HG03439 (cell line): ENCODE measurements at regions not wholly inside any gene's neighbourhood (a gene's known extent, or its start where the extent isn't known, plus 50 kb on each side); places are given as distances from the start of the nearest gene placed in this dataset.

Experiments used
- ATAC-seq: cut with Tn5 transposase; IDR thresholded peaks from one replicate; pipeline ENCODE4 v1.9.1; 2021; ENCODE audit warnings: mild to moderate bottlenecking, moderate library complexity; ENCODE audit not compliant: unreplicated experiment

GRCh38 chr21:35361988-35362387 is 312.9 kb upstream of the RUNX1 start:
- ATAC-seq: no peak

GRCh38 chr21:35360870-35361570 is 311.9 kb upstream of the RUNX1 start:
- ATAC-seq: no peak

- no peak for ATAC-seq
Observed at GRCh38 chr21:35359076-35359475, 310.0 kb upstream of the RUNX1 start.

- ATAC-seq: no peak
Observed at GRCh38 chr21:35358008-35358407, 308.9 kb upstream of the RUNX1 start.

- ATAC-seq: no peak
Observed at GRCh38 chr21:35357041-35357780, 308.1 kb upstream of the RUNX1 start.

- ATAC-seq: no peak
Observed at GRCh38 chr21:35354078-35354477, 305.0 kb upstream of the RUNX1 start.

GRCh38 chr21:35352793-35353192 is 303.7 kb upstream of the RUNX1 start:
- no peak for ATAC-seq

GRCh38 chr21:35352066-35352770 is 303.1 kb upstream of the RUNX1 start:
- ATAC-seq: no peak

- ATAC-seq: no peak
Observed at GRCh38 chr21:35351434-35351833, 302.3 kb upstream of the RUNX1 start.

GRCh38 chr21:35350965-35351364 is 301.9 kb upstream of the RUNX1 start:
- no peak for ATAC-seq

- no peak for ATAC-seq
Observed at GRCh38 chr21:35349376-35350080, 300.4 kb upstream of the RUNX1 start.

GRCh38 chr21:35348686-35349085 is 299.6 kb upstream of the RUNX1 start:
- no peak for ATAC-seq

- ATAC-seq: no peak
Observed at GRCh38 chr21:35346697-35347096, 297.6 kb upstream of the RUNX1 start.

- no peak for ATAC-seq
Observed at GRCh38 chr21:35345954-35346353, 296.9 kb upstream of the RUNX1 start.

GRCh38 chr21:35344582-35344981 is 295.5 kb upstream of the RUNX1 start:
- no peak for ATAC-seq

GRCh38 chr21:35343046-35343819 is 294.1 kb upstream of the RUNX1 start:
- no peak for ATAC-seq

GRCh38 chr21:35342440-35342839 is 293.3 kb upstream of the RUNX1 start:
- ATAC-seq: no peak

GRCh38 chr21:35340273-35340672 is 291.2 kb upstream of the RUNX1 start:
- no peak for ATAC-seq

- no peak for ATAC-seq
Observed at GRCh38 chr21:35338881-35339632, 290.0 kb upstream of the RUNX1 start.

- ATAC-seq: no peak
Observed at GRCh38 chr21:35338281-35338680, 289.2 kb upstream of the RUNX1 start.
